DOHH2 (cell line): ENCODE measurements at regions not wholly inside any gene's neighbourhood (a gene's known extent, or its start where the extent isn't known, plus 50 kb on each side); places are given as distances from the start of the nearest gene placed in this dataset.

Source experiments
- EZH2phosphoT487 ChIP-seq: fragments of 200-600 bp; sonication (generic); IDR thresholded peaks from 2 replicates; pipeline ENCODE4 v1.6.1; 2017; ENCODE audit warnings: borderline replicate concordance, mild to moderate bottlenecking, antibody characterized with exemption, low read length, moderate library complexity, mixed read lengths
- TF ChIP-seq, protein P1 (sequence below): fragments of 200-600 bp; sonication (generic); IDR thresholded peaks from one replicate; pipeline ENCODE4 v1.5.1; 2014; ENCODE audit warnings: antibody characterized with exemption, mild to moderate bottlenecking, low read depth, low read length; ENCODE audit not compliant: poor library complexity, severe bottlenecking

DNA sequence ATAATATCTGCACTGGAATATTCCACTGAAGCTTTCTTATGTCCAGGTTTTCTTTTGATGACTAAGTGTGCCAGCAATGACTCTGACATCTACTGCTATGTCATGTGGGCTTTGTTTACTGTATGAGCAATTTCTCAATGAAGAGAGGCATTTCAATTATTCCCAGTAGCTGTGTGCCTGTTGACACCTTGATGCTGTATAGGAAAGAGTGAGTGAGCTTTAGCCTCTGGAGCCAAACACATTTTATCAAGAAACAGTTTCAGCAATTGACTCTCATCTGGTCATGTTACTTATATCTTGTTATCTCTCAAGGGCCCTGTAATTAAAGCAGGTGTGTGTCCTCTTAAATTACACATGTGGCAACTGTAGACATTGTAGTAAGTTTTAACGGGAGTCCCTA lies 493.2 kb upstream of the FANCL start:
- TF ChIP-seq, protein P1, sequence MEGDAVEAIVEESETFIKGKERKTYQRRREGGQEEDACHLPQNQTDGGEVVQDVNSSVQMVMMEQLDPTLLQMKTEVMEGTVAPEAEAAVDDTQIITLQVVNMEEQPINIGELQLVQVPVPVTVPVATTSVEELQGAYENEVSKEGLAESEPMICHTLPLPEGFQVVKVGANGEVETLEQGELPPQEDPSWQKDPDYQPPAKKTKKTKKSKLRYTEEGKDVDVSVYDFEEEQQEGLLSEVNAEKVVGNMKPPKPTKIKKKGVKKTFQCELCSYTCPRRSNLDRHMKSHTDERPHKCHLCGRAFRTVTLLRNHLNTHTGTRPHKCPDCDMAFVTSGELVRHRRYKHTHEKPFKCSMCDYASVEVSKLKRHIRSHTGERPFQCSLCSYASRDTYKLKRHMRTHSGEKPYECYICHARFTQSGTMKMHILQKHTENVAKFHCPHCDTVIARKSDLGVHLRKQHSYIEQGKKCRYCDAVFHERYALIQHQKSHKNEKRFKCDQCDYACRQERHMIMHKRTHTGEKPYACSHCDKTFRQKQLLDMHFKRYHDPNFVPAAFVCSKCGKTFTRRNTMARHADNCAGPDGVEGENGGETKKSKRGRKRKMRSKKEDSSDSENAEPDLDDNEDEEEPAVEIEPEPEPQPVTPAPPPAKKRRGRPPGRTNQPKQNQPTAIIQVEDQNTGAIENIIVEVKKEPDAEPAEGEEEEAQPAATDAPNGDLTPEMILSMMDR: no peak
- no peak for TF ChIP-seq EZH2phosphoT487
